OCI-LY7 (cell line): ENCODE measurements at regions not wholly inside any gene's neighbourhood (a gene's known extent, or its start where the extent isn't known, plus 50 kb on each side); places are given as distances from the start of the nearest gene placed in this dataset.

ENCODE experiments used
- BruUV-seq: library from RNA; stranded (reverse); fragments of 400-500 nt; replicated peaks from 2 replicates; lab custom pipeline; 2021; lab: Mats Ljungman, UMichigan
- CTCF ChIA-PET: fragments of 300-600 bp; sonication (Branson Sonifier 250); formaldehyde crosslinking; loops from one replicate; lab custom pipeline; 2022; ENCODE audit warnings: antibody characterized with exemption; ENCODE audit not compliant: unreplicated experiment; lab: Charles Lee
- POLR2A ChIA-PET: fragments of 300-600 bp; sonication (Branson Sonifier 250); formaldehyde crosslinking; loops from one replicate; lab custom pipeline; 2022; ENCODE audit warnings: antibody characterized with exemption; lab: Charles Lee
- DNase-seq: peaks from one replicate; pipeline ENCODE4 v3.0.0-alpha.2; 2015; ENCODE audit warnings: low spot score
- H2AFZ ChIP-seq: fragments of 200-600 bp; sonication (generic), shearing (Covaris generic); 2 replicates; pipeline ENCODE4 v1.6.1; 2014; ENCODE audit warnings: mild to moderate bottlenecking, antibody characterized with exemption, low read length, moderate library complexity
- H3K27ac ChIP-seq: fragments of 200-600 bp; sonication (generic); 2 replicates; pipeline ENCODE4 v1.5.1; 2014; ENCODE audit warnings: mixed run types, low read depth, mild to moderate bottlenecking, moderate library complexity, low read length, inconsistent platforms; ENCODE audit not compliant: poor library complexity, severe bottlenecking
- H3K36me3 ChIP-seq: fragments of 200-600 bp; sonication (generic); 2 replicates; pipeline ENCODE4 v1.6.1; 2014; ENCODE audit warnings: mild to moderate bottlenecking, antibody characterized with exemption, low read length, moderate library complexity, mixed read lengths; ENCODE audit not compliant: insufficient read depth
- H3K4me1 ChIP-seq: fragments of 200-600 bp; sonication (generic); 2 replicates; pipeline ENCODE4 v1.5.1; 2014; ENCODE audit warnings: mild to moderate bottlenecking, low read length; ENCODE audit not compliant: insufficient read depth, poor library complexity, severe bottlenecking
- H3K4me2 ChIP-seq: fragments of 200-600 bp; sonication (generic); 2 replicates; pipeline ENCODE4 v1.6.1; 2014; ENCODE audit warnings: mild to moderate bottlenecking, low read length
- H3K4me3 ChIP-seq: fragments of 200-600 bp; sonication (generic); 2 replicates; pipeline ENCODE4 v1.5.1; 2014; ENCODE audit warnings: mild to moderate bottlenecking, low read depth, low read length; ENCODE audit not compliant: poor library complexity, severe bottlenecking
- H3K79me2 ChIP-seq: fragments of 200-600 bp; sonication (generic); 2 replicates; pipeline ENCODE4 v1.6.1; 2016; ENCODE audit warnings: low read depth, mild to moderate bottlenecking, low read length, moderate library complexity, mixed read lengths; ENCODE audit not compliant: insufficient read depth
- H3K9me2 ChIP-seq: fragments of 200-600 bp; sonication (generic); 2 replicates; pipeline ENCODE4 v1.6.1; 2016; ENCODE audit warnings: mild to moderate bottlenecking, low read length, mixed read lengths; ENCODE audit not compliant: insufficient read depth
- H3K9me3 ChIP-seq: fragments of 200-600 bp; sonication (generic); 2 replicates; pipeline ENCODE4 v1.6.1; 2014; ENCODE audit warnings: mild to moderate bottlenecking, mixed run types, low read length, mixed read lengths
- H4K20me1 ChIP-seq: fragments of 200-600 bp; sonication (generic); 2 replicates; pipeline ENCODE4 v1.6.1; 2014; ENCODE audit warnings: mild to moderate bottlenecking, antibody characterized with exemption, low read length, moderate library complexity, mixed read lengths; ENCODE audit not compliant: insufficient read depth
- CTCF ChIP-seq: fragments of 200-600 bp; sonication (generic); conservative IDR thresholded peaks from 2 replicates; pipeline ENCODE4 v1.5.1; 2014; ENCODE audit warnings: mild to moderate bottlenecking, antibody characterized with exemption, low read length, moderate library complexity, mixed read lengths
- EZH2phosphoT487 ChIP-seq: fragments of 200-600 bp; sonication (generic); IDR thresholded peaks from 2 replicates; pipeline ENCODE4 v1.6.1; 2018; ENCODE audit warnings: low read depth, borderline replicate concordance, mild to moderate bottlenecking, mixed run types, antibody characterized with exemption, low read length, moderate library complexity, mixed read lengths
- intact Hi-C: fragments of 100-400 bp; cut with micrococcal nuclease; formaldehyde crosslinking; loops from one replicate; pipeline ENCODE4 v1.10.0; 2022; ENCODE audit not compliant: unreplicated experiment

DNA sequence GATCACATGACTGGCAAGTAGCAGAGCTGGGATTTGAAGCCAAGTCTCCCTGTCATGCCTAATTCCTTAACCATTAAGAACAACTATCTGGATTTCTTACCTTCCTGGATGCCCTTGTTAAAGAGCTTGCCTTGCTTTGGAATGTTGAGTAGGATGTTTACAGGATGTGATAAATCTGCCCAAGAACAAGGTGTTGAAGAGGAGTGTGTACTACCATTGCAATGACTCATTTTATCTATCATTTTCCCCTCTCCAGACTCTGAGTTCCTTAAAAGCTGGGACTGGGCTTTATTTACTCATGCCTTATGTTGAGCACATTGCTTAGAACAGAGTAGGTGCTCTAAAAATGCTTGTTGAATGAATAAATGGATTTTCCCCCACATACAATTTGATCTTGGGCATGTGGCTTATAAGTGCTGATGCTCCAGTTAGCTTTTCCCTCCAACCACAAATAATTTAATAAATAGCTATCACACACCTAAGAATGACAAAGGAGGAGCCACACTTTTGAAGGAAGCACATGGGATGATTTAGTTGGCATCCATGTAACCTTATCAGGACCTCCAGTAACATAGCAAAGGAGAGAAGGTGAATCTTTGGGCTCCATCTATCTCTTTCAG, 268.6 kb upstream of the SESN3 start:
- H3K36me3 ChIP-seq: no peaks in the 10 kb centered on the region
- no peaks in the 10 kb centered on the region for H3K9me2 ChIP-seq
- ChIA-PET CTCF (no interaction called here), POLR2A (interaction anchor here (0.6 to 1.5 kb wide), 2 partner anchors 12 to 266 kb away, joined by 3 to 4 read pairs; no protein-coding TSS in a partner anchor)
- TF ChIP-seq CTCF: no peak
- TF ChIP-seq EZH2phosphoT487: no peak
- no peak overlapping the region for H3K4me2 ChIP-seq
- no peak overlapping the region for H2AFZ ChIP-seq
- no peaks in the 10 kb centered on the region for H3K9me3 ChIP-seq
- no peak for DNase-seq
- H3K4me3 ChIP-seq: no peak overlapping the region
- H3K79me2 ChIP-seq: no peaks in the 10 kb centered on the region
- no TSS peak for BruUV-seq
- intact Hi-C loops: no loop called here
- no peaks in the 10 kb centered on the region for H3K4me1 ChIP-seq
- no peaks in the 10 kb centered on the region for H4K20me1 ChIP-seq
- no peak overlapping the region for H3K27ac ChIP-seq

DNA sequence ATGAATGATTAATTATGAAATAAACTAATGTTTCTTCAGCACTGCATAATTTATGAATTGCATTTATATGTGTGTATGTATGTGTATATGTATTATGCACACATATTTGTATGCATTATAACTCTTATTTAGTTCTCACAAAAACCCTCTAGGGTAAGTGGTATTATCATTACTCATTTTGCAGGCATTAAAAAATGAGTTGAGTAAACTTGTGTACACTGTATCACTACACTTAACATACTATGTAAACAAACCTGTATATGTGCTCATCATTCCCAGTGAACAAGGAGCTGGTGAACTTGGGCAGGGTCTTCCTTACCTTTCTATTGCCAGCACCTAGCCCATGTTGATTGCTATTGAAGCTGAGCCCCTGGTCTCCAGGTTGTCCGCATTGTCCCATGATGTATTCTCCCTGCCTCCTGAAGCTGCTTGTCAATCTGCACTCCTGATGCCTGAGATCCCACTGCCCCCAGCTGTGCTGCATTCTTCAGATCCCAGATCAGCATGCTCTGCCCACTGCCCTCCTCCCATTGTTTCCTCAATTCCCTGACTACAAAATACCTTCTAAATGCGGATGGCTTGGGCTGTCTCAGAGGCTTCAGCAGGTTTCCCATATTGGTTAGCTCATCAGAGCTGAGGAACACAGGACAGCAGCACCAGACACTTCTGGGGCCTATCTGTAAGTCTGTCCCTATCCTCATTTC, 267.9 kb upstream of the SESN3 start:
- no peak overlapping the region for H3K27ac ChIP-seq
- H3K36me3 ChIP-seq: no peaks in the 10 kb centered on the region
- H3K4me3 ChIP-seq: no peak overlapping the region
- H3K9me2 ChIP-seq: no peaks in the 10 kb centered on the region
- CTCF ChIA-PET: no interaction called here
- H3K79me2 ChIP-seq: no peaks in the 10 kb centered on the region
- DNase-seq: no peak
- H3K4me1 ChIP-seq: no peaks in the 10 kb centered on the region
- intact Hi-C loops: no loop called here
- POLR2A ChIA-PET: interaction anchor here (0.5 to 1.5 kb wide), 2 partner anchors 12 to 296 kb away, joined by 3 to 5 read pairs; no protein-coding TSS in a partner anchor
- BruUV-seq: no TSS peak
- H4K20me1 ChIP-seq: no peaks in the 10 kb centered on the region
- H3K9me3 ChIP-seq: no peaks in the 10 kb centered on the region
- H2AFZ ChIP-seq: no peak overlapping the region
- no peak overlapping the region for H3K4me2 ChIP-seq
- TF ChIP-seq EZH2phosphoT487 (no peak), CTCF (no peak)

DNA sequence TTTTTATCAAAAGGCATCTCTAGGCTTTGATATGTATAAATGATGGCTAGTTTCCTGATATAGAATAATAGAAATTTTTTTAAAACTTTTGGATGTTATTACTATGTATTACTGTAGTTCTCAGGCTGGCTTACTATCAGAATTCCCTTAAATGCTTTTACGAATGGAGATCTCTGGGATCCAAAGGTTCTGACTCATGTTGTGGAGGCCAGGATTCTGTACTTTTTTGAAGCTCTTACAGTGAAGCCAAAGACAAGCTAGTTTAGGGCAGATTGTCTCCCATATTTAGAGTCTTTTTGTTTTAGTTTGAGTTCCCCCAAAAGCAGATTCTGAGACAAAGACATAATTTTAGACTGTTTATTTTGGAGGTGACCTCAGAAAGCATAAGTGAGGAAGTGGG, 265.9 kb upstream of the SESN3 start:
- H3K9me2 ChIP-seq: no peaks in the 10 kb centered on the region
- ChIA-PET CTCF (no interaction called here), POLR2A (no interaction called here)
- no peak overlapping the region for H2AFZ ChIP-seq
- no peak overlapping the region for H3K27ac ChIP-seq
- no peak overlapping the region for H3K4me2 ChIP-seq
- no peaks in the 10 kb centered on the region for H3K79me2 ChIP-seq
- no peaks in the 10 kb centered on the region for H3K4me1 ChIP-seq
- no TSS peak for BruUV-seq
- no peak for DNase-seq
- no peaks in the 10 kb centered on the region for H4K20me1 ChIP-seq
- TF ChIP-seq EZH2phosphoT487 (no peak), CTCF (no peak)
- intact Hi-C loops: no loop called here
- no peaks in the 10 kb centered on the region for H3K36me3 ChIP-seq
- no peaks in the 10 kb centered on the region for H3K9me3 ChIP-seq
- no peak overlapping the region for H3K4me3 ChIP-seq
